Pancreas (tissue), 10 donors: ENCODE measurements at regions not wholly inside any gene's neighbourhood (a gene's known extent, or its start where the extent isn't known, plus 50 kb on each side); places are given as distances from the start of the nearest gene placed in this dataset.

Source experiments
- ATAC-seq, 4 donors: fragments of 200-7000 bp; cut with Tn5 transposase; one replicate each; pipeline versions ENCODE4 v1.8.0 to v1.9.1; 2020; ENCODE audit warnings: mild to moderate bottlenecking in 4 of 4, moderate library complexity in 4 of 4
- DNase-seq, 6 donors: peaks; one replicate each; pipeline ENCODE4 v3.0.0-alpha.2; 2020
- FAIRE-seq: peaks from 2 replicates; lab custom pipeline; 2012; peaks lifted over from hg19 to GRCh38; lab: Jason Lieb, UNC
- H3K27ac ChIP-seq, 4 donors: fragments of 200-600 bp; sonication (generic); 1 replicate in 3 of 4; 2 replicates in 1 of 4; pipeline versions ENCODE4 v1.5.0 to v1.8.0; 2020
- H3K27me3 ChIP-seq, 4 donors: fragments of 200-600 bp; one replicate each; pipeline ENCODE4 v1.8.0; 2021
- H3K36me3 ChIP-seq, 3 donors: fragments of 200-600 bp; sonication (generic) in 1 of 3; one replicate each; pipeline versions ENCODE4 v1.5.0 to v1.8.0; 2020 to 2021
- H3K4me1 ChIP-seq, 3 donors: fragments of 200-600 bp; one replicate each; pipeline ENCODE4 v1.8.0; 2021
- H3K4me3 ChIP-seq, 4 donors: fragments of 200-600 bp; sonication (generic) in 2 of 4; one replicate each; pipeline versions ENCODE4 v1.5.0 to v1.8.0; 2020 to 2021
- H3K9me3 ChIP-seq, 4 donors: fragments of 200-600 bp; one replicate each; pipeline ENCODE4 v1.8.0; 2021
- CTCF ChIP-seq, 4 donors: fragments of 200-600 bp; sonication (generic) in 3 of 4; IDR thresholded peaks; one replicate each; pipeline versions ENCODE4 v1.5.0 to v1.8.0; 2021; ENCODE audit warnings: antibody characterized with exemption in 4 of 4
- WGBS, 2 donors: extraction: QIAGEN DNeasy Blood & Tissue Kit; methylation state at CpG; one replicate each; pipeline ENCODE4 v1.1.7; 2013; 5-methylcytosine and 5-hydroxymethylcytosine counted together
- intact Hi-C, 3 donors: fragments of 100-400 bp; cut with DNase I; formaldehyde crosslinking; loops; one replicate each; pipeline versions ENCODE4 v1.11.1 to v1.14.2; 2022
- donor health status: healthy with polysubstance abuse.
- donor health status: DM: no; HTN: no; CAD: no; lungs with moderate emphysema.
- donor health status: DM: no; HTN: no; CAD: no.
- donor health status: control.
- donor health status: control.
- donor health status: Bipolar disorder and iron deficiency.
- donor health status: DM: yes; HTN: yes; CAD: no.
- donor health status: DM: no; HTN: no; CAD: no.
- donor health status: DM: no; HTN: no; CAD: no.
- donor health status: DM: yes; HTN: yes; CAD: no.

- H3K4me3 ChIP-seq: no peak overlapping the region
- 39 to 45% methylated on average over 10 of the region's 10 CpGs for WGBS, 2 donors
- intact Hi-C loops: no loop called here
- H3K36me3 ChIP-seq: no peaks in the 10 kb centered on the region
- H3K9me3 ChIP-seq: no peaks in the 10 kb centered on the region
- FAIRE-seq (no peak), ATAC-seq (peak; percentile 44 to 76 (median 72)), DNase-seq (peak in 1 of 6 donors; percentile 28)
- H3K27me3 ChIP-seq: no peaks in the 10 kb centered on the region
- TF ChIP-seq CTCF (IDR thresholded peaks at IDR 0.05): no peak
- peak overlapping the region in 2 of 4 donors; percentile 4 to 46 for H3K27ac ChIP-seq
- peaks cover 0 to 8% (median 5%) of the 10 kb centered on the region in 3 donors for H3K4me1 ChIP-seq
Measured at GRCh38 chr14:49946320-49947141, 53.6 kb downstream of the ARF6 start.

- Histone ChIP-seq H3K36me3 (no peaks in the 10 kb centered on the region), H3K27ac (peak overlapping the region in 2 of 4 donors; percentile 4 to 46), H3K27me3 (no peaks in the 10 kb centered on the region), H3K4me3 (no peak overlapping the region), H3K9me3 (no peaks in the 10 kb centered on the region), H3K4me1 (peaks cover 0 to 8% (median 5%) of the 10 kb centered on the region in 3 donors)
- ATAC-seq (no peak), DNase-seq (no peak), FAIRE-seq (no peak)
- WGBS, 2 donors: 82 to 84% methylated on average over 3 of the region's 3 CpGs
- no peak for TF ChIP-seq CTCF (IDR thresholded peaks at IDR 0.05)
- intact Hi-C loops: no loop called here
Measured at GRCh38 chr14:49947506-49947905, 54.6 kb downstream of the ARF6 start.

- ATAC-seq: peak; percentile 70 to 86 (median 82)
- FAIRE-seq: no peak
- H3K36me3 ChIP-seq: no peaks in the 10 kb centered on the region
- no peaks in the 10 kb centered on the region for H3K9me3 ChIP-seq
- no peak for TF ChIP-seq CTCF (IDR thresholded peaks at IDR 0.05)
- peaks cover 0 to 8% (median 5%) of the 10 kb centered on the region in 3 donors for H3K4me1 ChIP-seq
- peak in 5 of 6 donors; percentile 44 to 72 (median 68) for DNase-seq
- intact Hi-C loops: no loop called here
- WGBS, 2 donors: 48 to 54% methylated on average over 4 of the region's 4 CpGs
- H3K4me3 ChIP-seq: no peak overlapping the region
- H3K27me3 ChIP-seq: no peaks in the 10 kb centered on the region
- no peak overlapping the region for H3K27ac ChIP-seq
Measured at GRCh38 chr14:49950275-49951228, 57.7 kb downstream of the ARF6 start.

- DNase-seq (no peak), FAIRE-seq (no peak), ATAC-seq (no peak)
- H3K27ac ChIP-seq: no peak overlapping the region
- no peak for TF ChIP-seq CTCF (IDR thresholded peaks at IDR 0.05)
- peaks cover 0 to 8% (median 5%) of the 10 kb centered on the region in 3 donors for H3K4me1 ChIP-seq
- no peaks in the 10 kb centered on the region for H3K9me3 ChIP-seq
- no peaks in the 10 kb centered on the region for H3K36me3 ChIP-seq
- WGBS, 2 donors: 96% methylated on average over 1 of the region's 1 CpG
- no peak overlapping the region for H3K4me3 ChIP-seq
- intact Hi-C loops: no loop called here
- no peaks in the 10 kb centered on the region for H3K27me3 ChIP-seq
Measured at GRCh38 chr14:49951229-49951607, 58.3 kb downstream of the ARF6 start.
